ENCODE measurements at regions not wholly inside any gene's neighbourhood (a gene's known extent, or its start where the extent isn't known, plus 50 kb on each side); places are given as distances from the start of the nearest gene placed in this dataset.

DNA sequence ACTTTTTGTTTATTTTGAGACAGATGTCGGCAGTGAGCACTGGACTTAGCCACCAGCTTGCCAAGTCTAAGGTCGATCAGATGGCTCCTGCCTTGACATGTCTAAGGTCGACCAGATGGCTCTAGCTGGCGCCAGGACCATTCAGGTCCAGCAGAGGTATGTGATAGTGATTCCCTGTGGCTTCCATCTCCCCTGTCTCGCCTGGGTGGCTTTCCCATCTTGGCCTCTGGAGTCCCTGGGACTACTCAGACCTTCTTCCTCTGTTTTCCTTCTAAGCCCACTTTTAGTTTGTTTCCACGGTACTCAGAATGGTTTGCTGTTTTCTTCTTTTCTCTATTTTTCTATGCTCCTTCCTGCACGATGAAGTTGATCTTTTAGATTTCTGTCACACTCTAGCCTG lies 1435.7 kb downstream of the UQCRFS1 start:
- ChIA-PET CTCF (no interaction called here), POLR2A (no interaction called here)
- TF ChIP-seq FOXM1 (IDR thresholded peaks at IDR 0.05; ENCODE audit: borderline replicate concordance) (no peak), FOXA1 (IDR thresholded peaks at IDR 0.05) (no peak), CTBP1 (IDR thresholded peaks at IDR 0.05; ENCODE audit: borderline replicate concordance) (no peak), ARNT (IDR thresholded peaks at IDR 0.05) (no peak), NFRKB (IDR thresholded peaks at IDR 0.05) (no peak), FOXK2 (IDR thresholded peaks at IDR 0.05) (no peak), ELF4 (IDR thresholded peaks at IDR 0.05) (no peak), LEF1 (IDR thresholded peaks at IDR 0.05; ENCODE audit: borderline replicate concordance) (no peak), BHLHE40 (IDR thresholded peaks at IDR 0.05; ENCODE audit: borderline replicate concordance) (no peak)
- TF ChIP-seq, protein P1, sequence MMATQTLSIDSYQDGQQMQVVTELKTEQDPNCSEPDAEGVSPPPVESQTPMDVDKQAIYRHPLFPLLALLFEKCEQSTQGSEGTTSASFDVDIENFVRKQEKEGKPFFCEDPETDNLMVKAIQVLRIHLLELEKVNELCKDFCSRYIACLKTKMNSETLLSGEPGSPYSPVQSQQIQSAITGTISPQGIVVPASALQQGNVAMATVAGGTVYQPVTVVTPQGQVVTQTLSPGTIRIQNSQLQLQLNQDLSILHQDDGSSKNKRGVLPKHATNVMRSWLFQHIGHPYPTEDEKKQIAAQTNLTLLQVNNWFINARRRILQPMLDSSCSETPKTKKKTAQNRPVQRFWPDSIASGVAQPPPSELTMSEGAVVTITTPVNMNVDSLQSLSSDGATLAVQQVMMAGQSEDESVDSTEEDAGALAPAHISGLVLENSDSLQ (IDR thresholded peaks at IDR 0.05), result no peak
- no peak for DNase-seq (ENCODE audit: extremely low spot score)

GRCh38 chr19:27776524-27776923 lies 1436.4 kb downstream of the UQCRFS1 start:
- no peak for TF ChIP-seq FOXK2 (IDR thresholded peaks at IDR 0.05)
- TF ChIP-seq TARDBP (IDR thresholded peaks at IDR 0.05), result no peak
- no peak for TF ChIP-seq NFRKB (IDR thresholded peaks at IDR 0.05)
- TF ChIP-seq ELF4 (IDR thresholded peaks at IDR 0.05), result no peak
- TF ChIP-seq SUZ12 (IDR thresholded peaks at IDR 0.05), result no peak
- no peak for TF ChIP-seq HDGF (IDR thresholded peaks at IDR 0.05; ENCODE audit: borderline replicate concordance)
- no peak for TF ChIP-seq FOXM1 (IDR thresholded peaks at IDR 0.05; ENCODE audit: borderline replicate concordance)
- TF ChIP-seq BHLHE40 (IDR thresholded peaks at IDR 0.05; ENCODE audit: borderline replicate concordance), result no peak
- no peak for TF ChIP-seq FOXA1 (IDR thresholded peaks at IDR 0.05)
- no peak for DNase-seq (ENCODE audit: extremely low spot score)
- POLR2A ChIA-PET, result no interaction called here

DNA sequence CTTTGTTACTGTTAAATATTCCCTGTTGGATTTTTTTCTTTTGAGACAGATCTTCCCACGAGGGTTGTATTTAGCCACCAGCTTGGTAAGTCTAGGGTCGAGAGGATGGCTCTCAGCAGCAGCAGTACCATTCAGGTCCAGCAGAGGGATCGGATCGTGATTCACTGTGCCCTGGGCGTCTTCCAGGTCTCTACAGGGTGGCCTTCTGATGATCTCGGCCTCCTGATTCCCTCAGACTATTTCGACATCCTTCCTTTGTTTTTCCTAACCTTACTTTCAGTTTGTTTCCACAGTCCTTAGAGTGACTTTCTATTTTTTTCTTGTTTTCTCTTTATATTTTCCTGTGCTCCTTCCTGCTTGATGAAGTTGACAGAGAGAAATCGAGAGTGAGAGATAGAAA lies 1436.9 kb downstream of the UQCRFS1 start:
- DNase-seq (ENCODE audit: extremely low spot score), result peak; percentile 17
- no peak for TF ChIP-seq SP1 (IDR thresholded peaks at IDR 0.05)
- TF ChIP-seq, protein P1 (IDR thresholded peaks at IDR 0.05), result no peak
- TF ChIP-seq BHLHE40 (IDR thresholded peaks at IDR 0.05; ENCODE audit: borderline replicate concordance), result no peak
- TF ChIP-seq ZNF384 (IDR thresholded peaks at IDR 0.05), result no peak
- no peak for TF ChIP-seq CTBP1 (IDR thresholded peaks at IDR 0.05; ENCODE audit: borderline replicate concordance)
- no peak for TF ChIP-seq L3MBTL2 (conservative IDR thresholded peaks at IDR 0.05)
- no peak for TF ChIP-seq TARDBP (IDR thresholded peaks at IDR 0.05)
- no peak for TF ChIP-seq HDGF (IDR thresholded peaks at IDR 0.05; ENCODE audit: borderline replicate concordance)
- no peak for TF ChIP-seq LEF1 (IDR thresholded peaks at IDR 0.05; ENCODE audit: borderline replicate concordance)
- no peak for TF ChIP-seq FOXK2 (IDR thresholded peaks at IDR 0.05)
- no peak for TF ChIP-seq FOXA1 (IDR thresholded peaks at IDR 0.05)
- TF ChIP-seq SUZ12 (IDR thresholded peaks at IDR 0.05), result no peak
- TF ChIP-seq ELF4 (IDR thresholded peaks at IDR 0.05), result no peak
- TF ChIP-seq NFRKB (IDR thresholded peaks at IDR 0.05), result no peak
- no peak for TF ChIP-seq FOXM1 (IDR thresholded peaks at IDR 0.05; ENCODE audit: borderline replicate concordance)
- TF ChIP-seq ARNT (IDR thresholded peaks at IDR 0.05), result no peak
- POLR2A ChIA-PET, result no interaction called here
- CTCF ChIA-PET, result no interaction called here

More at GRCh38 chr19:27776524-27776923, 1436.4 kb downstream of the UQCRFS1 start:
- CTCF ChIA-PET, result no interaction called here

- TF ChIP-seq FOXM1 (IDR thresholded peaks at IDR 0.05; ENCODE audit: borderline replicate concordance) (no peak), L3MBTL2 (conservative IDR thresholded peaks at IDR 0.05) (no peak), HDGF (IDR thresholded peaks at IDR 0.05; ENCODE audit: borderline replicate concordance) (no peak), ZNF384 (IDR thresholded peaks at IDR 0.05) (no peak), CTBP1 (IDR thresholded peaks at IDR 0.05; ENCODE audit: borderline replicate concordance) (no peak), SUZ12 (IDR thresholded peaks at IDR 0.05) (no peak), SP1 (IDR thresholded peaks at IDR 0.05) (no peak), LEF1 (IDR thresholded peaks at IDR 0.05; ENCODE audit: borderline replicate concordance) (no peak), ARNT (IDR thresholded peaks at IDR 0.05) (no peak), FOXK2 (IDR thresholded peaks at IDR 0.05) (no peak), TARDBP (IDR thresholded peaks at IDR 0.05) (no peak)
- TF ChIP-seq, protein P1 (IDR thresholded peaks at IDR 0.05), result no peak
- ChIA-PET POLR2A (no interaction called here), CTCF (no interaction called here)
- DNase-seq (ENCODE audit: extremely low spot score), result no peak
These were observed 1437.6 kb downstream of the UQCRFS1 start for GRCh38 chr19:27775395-27775794.

DNA sequence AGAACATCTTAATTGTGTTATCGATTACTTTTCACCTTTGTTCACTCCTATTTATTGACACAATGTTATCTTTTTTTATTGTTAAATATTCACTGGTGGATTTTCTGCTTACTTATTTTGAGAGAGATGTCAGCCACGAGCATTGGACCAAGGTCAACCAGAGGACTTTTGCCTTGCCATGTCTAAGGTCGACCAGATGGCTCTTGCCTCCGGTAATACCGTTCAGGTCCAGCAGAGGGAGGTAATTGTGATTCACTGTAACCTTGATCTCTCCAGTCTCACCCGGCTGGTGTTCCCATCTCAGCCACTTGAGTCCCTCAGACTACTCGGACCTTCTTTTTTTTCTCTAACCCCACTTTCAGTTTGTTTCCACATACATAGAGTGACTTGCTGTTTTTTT lies 1438.1 kb downstream of the UQCRFS1 start:
- ChIA-PET POLR2A (no interaction called here), CTCF (no interaction called here)
- peak; percentile 34 for DNase-seq (ENCODE audit: extremely low spot score)
- TF ChIP-seq SP1 (IDR thresholded peaks at IDR 0.05), result no peak
- no peak for TF ChIP-seq FOXK2 (IDR thresholded peaks at IDR 0.05)
- TF ChIP-seq LEF1 (IDR thresholded peaks at IDR 0.05; ENCODE audit: borderline replicate concordance), result no peak
- TF ChIP-seq FOXM1 (IDR thresholded peaks at IDR 0.05; ENCODE audit: borderline replicate concordance), result no peak
- TF ChIP-seq TARDBP (IDR thresholded peaks at IDR 0.05), result no peak

GRCh38 chr19:27774337-27774736 lies 1438.6 kb downstream of the UQCRFS1 start:
- DNase-seq (ENCODE audit: extremely low spot score), result peak; percentile 19
- ChIA-PET CTCF (no interaction called here), POLR2A (no interaction called here)
- TF ChIP-seq LEF1 (IDR thresholded peaks at IDR 0.05; ENCODE audit: borderline replicate concordance), result no peak
- no peak for TF ChIP-seq FOXK2 (IDR thresholded peaks at IDR 0.05)
- no peak for TF ChIP-seq SUZ12 (IDR thresholded peaks at IDR 0.05)
